ENCODE measurements at regions not wholly inside any gene's neighbourhood (a gene's known extent, or its start where the extent isn't known, plus 50 kb on each side); places are given as distances from the start of the nearest gene placed in this dataset.

GRCh38 chr15:70410371-70410985, 312.8 kb upstream of the TLE3 start:
- TF ChIP-seq, protein P1, sequence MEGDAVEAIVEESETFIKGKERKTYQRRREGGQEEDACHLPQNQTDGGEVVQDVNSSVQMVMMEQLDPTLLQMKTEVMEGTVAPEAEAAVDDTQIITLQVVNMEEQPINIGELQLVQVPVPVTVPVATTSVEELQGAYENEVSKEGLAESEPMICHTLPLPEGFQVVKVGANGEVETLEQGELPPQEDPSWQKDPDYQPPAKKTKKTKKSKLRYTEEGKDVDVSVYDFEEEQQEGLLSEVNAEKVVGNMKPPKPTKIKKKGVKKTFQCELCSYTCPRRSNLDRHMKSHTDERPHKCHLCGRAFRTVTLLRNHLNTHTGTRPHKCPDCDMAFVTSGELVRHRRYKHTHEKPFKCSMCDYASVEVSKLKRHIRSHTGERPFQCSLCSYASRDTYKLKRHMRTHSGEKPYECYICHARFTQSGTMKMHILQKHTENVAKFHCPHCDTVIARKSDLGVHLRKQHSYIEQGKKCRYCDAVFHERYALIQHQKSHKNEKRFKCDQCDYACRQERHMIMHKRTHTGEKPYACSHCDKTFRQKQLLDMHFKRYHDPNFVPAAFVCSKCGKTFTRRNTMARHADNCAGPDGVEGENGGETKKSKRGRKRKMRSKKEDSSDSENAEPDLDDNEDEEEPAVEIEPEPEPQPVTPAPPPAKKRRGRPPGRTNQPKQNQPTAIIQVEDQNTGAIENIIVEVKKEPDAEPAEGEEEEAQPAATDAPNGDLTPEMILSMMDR (IDR thresholded peaks at IDR 0.05): no peak
- no peak for TF ChIP-seq POLR2A (IDR thresholded peaks at IDR 0.05)
